GM12872 (cell line): ENCODE measurements at regions not wholly inside any gene's neighbourhood (a gene's known extent, or its start where the extent isn't known, plus 50 kb on each side); places are given as distances from the start of the nearest gene placed in this dataset.

Experiments
- CTCF ChIP-seq: IDR thresholded peaks from 3 replicates; pipeline ENCODE4 v1.5.1; 2011; ENCODE audit warnings: low read depth, mild to moderate bottlenecking, low read length, moderate library complexity; ENCODE audit not compliant: insufficient read depth

GRCh38 chr2:104249629-104250028 is 604.3 kb upstream of the POU3F3 start:
- TF ChIP-seq CTCF = no peak

- TF ChIP-seq CTCF = no peak
These were observed 603.3 kb upstream of the POU3F3 start for GRCh38 chr2:104250635-104251034.

- TF ChIP-seq CTCF = no peak
These were observed 599.9 kb upstream of the POU3F3 start for GRCh38 chr2:104254017-104254416.

- TF ChIP-seq CTCF = no peak
These were observed 591.2 kb upstream of the POU3F3 start for GRCh38 chr2:104262714-104263113.

- TF ChIP-seq CTCF = no peak
These were observed 574.3 kb upstream of the POU3F3 start for GRCh38 chr2:104279646-104280045.

GRCh38 chr2:104280216-104280615 is 573.7 kb upstream of the POU3F3 start:
- no peak for TF ChIP-seq CTCF

GRCh38 chr2:104286841-104287240 is 567.1 kb upstream of the POU3F3 start:
- no peak for TF ChIP-seq CTCF
